HepG2 (cell line): ENCODE measurements at regions not wholly inside any gene's neighbourhood (a gene's known extent, or its start where the extent isn't known, plus 50 kb on each side); places are given as distances from the start of the nearest gene placed in this dataset.

Source experiments
- ATAC-seq: fragments of 200-7000 bp; cut with Tn5 transposase; 3 replicates; pipeline ENCODE4 v1.9.1; 2020; ENCODE audit warnings: mild to moderate bottlenecking, moderate library complexity
- BruUV-seq: library from RNA; stranded (reverse); fragments of 400-500 nt; replicated peaks from 2 replicates; lab custom pipeline; 2021; lab: Mats Ljungman, UMichigan
- CTCF ChIA-PET: fragments of 300-600 bp; formaldehyde crosslinking; extraction: SDS; loops from one replicate; lab custom pipeline; 2021; ENCODE audit warnings: low total read pairs, inconsistent platforms, low intra/inter-chr PET ratio; lab: Yijun Ruan, JAX
- POLR2A ChIA-PET: fragments of 350-600 bp; sonication (Branson Sonifier 250); formaldehyde crosslinking; loops from one replicate; lab custom pipeline; 2020; ENCODE audit warnings: antibody characterized with exemption, inconsistent platforms; lab: Yijun Ruan, JAX
- DNase-seq: peaks from one replicate; pipeline ENCODE4 v3.0.0-alpha.2; 2015; ENCODE audit warnings: low spot score
- FAIRE-seq: peaks from 3 replicates; lab custom pipeline; 2011; peaks lifted over from hg19 to GRCh38; lab: Jason Lieb, UNC
- H2AFZ ChIP-seq: one replicate; pipeline ENCODE4 v1.6.1; 2011; ENCODE audit warnings: low read length, inconsistent platforms
- H3K27ac ChIP-seq: fragments of 300-600 bp; 3 replicates; pipeline ENCODE4 v1.8.0; 2011; ENCODE audit warnings: mixed run types, mild to moderate bottlenecking, mixed read lengths, low read length, inconsistent platforms; ENCODE audit not compliant: insufficient read depth; ENCODE audit errors: extremely low read length
- H3K27me3 ChIP-seq, 2 experiments: fragments of 200-600 bp in 1 of 2; 2 replicates in 1 of 2; 3 replicates in 1 of 2; pipeline versions ENCODE4 v1.6.0 to v1.8.0; 2011; ENCODE audit warnings: low read length in 2 of 2, mild to moderate bottlenecking in 2 of 2, moderate library complexity in 2 of 2, inconsistent platforms in 1 of 2; ENCODE audit not compliant: insufficient read depth in 2 of 2, control insufficient read depth in 1 of 2
- H3K36me3 ChIP-seq, 2 experiments: fragments of 200-600 bp in 1 of 2; replicated peaks in 1 of 2; 2 replicates in 1 of 2; 3 replicates in 1 of 2; pipeline versions ENCODE4 v1.5.1 to v1.8.0; 2011; ENCODE audit warnings: low read length in 2 of 2, inconsistent platforms in 1 of 2; ENCODE audit not compliant: insufficient read depth in 2 of 2, control insufficient read depth in 1 of 2
- H3K4me1 ChIP-seq: 2 replicates; pipeline ENCODE4 v1.5.1; 2012; ENCODE audit warnings: low read length, inconsistent platforms; ENCODE audit not compliant: insufficient read depth
- H3K4me2 ChIP-seq: 2 replicates; pipeline ENCODE4 v1.6.0; 2011; ENCODE audit warnings: low read depth, low read length, inconsistent platforms
- H3K4me3 ChIP-seq, 3 experiments: fragments of 200-600 bp in 1 of 3; sonication (generic), shearing (Covaris generic) in 1 of 3; replicated peaks in 1 of 3; 2 replicates each; pipeline ENCODE4 v1.5.1; 2011 to 2016; ENCODE audit warnings: low read length in 3 of 3, inconsistent platforms in 2 of 3, low read depth in 2 of 3, mild to moderate bottlenecking in 2 of 3, control low read depth in 1 of 3, mixed read lengths in 1 of 3; ENCODE audit not compliant: insufficient read depth in 1 of 3
- H3K79me2 ChIP-seq: one replicate; pipeline ENCODE4 v1.6.1; 2011; ENCODE audit warnings: low read length, inconsistent platforms; ENCODE audit not compliant: insufficient read depth
- H3K9ac ChIP-seq: 2 replicates; pipeline ENCODE4 v1.6.0; 2011; ENCODE audit warnings: mild to moderate bottlenecking, low read depth, low read length, inconsistent platforms; ENCODE audit not compliant: insufficient read depth
- H3K9me3 ChIP-seq: 2 replicates; pipeline ENCODE4 v1.5.1; 2012; ENCODE audit warnings: mild to moderate bottlenecking, low read length
- H4K20me1 ChIP-seq: 2 replicates; pipeline ENCODE4 v1.6.0; 2011; ENCODE audit warnings: inconsistent platforms, mild to moderate bottlenecking, low read length, moderate library complexity; ENCODE audit not compliant: insufficient read depth
- ATAD3A ChIP-seq: sonication (generic); formaldehyde crosslinking; IDR thresholded peaks from 2 replicates; pipeline ENCODE4 v1.4.0; 2020; ENCODE audit warnings: missing genetic modification reagents
- CHD2 ChIP-seq: IDR thresholded peaks from 2 replicates; pipeline ENCODE4 v1.6.1; 2011; ENCODE audit warnings: low read depth, low read length, improper control_type of control experiment
- HMGA1 ChIP-seq: sonication (generic); formaldehyde crosslinking; conservative IDR thresholded peaks from 2 replicates; pipeline ENCODE4 v1.4.0; 2020; ENCODE audit warnings: missing genetic modification reagents
- IRF9 ChIP-seq: sonication (generic); formaldehyde crosslinking; IDR thresholded peaks from 2 replicates; pipeline ENCODE4 v1.8.0; 2022; ENCODE audit warnings: missing genetic modification reagents, mild to moderate bottlenecking, borderline replicate concordance
- REL ChIP-seq: sonication (generic); formaldehyde crosslinking; conservative IDR thresholded peaks from 2 replicates; pipeline ENCODE4 v1.8.0; 2022; ENCODE audit warnings: mild to moderate bottlenecking, missing genetic modification reagents, moderate library complexity
- SNAI1 ChIP-seq: sonication (generic); formaldehyde crosslinking; IDR thresholded peaks from 2 replicates; pipeline ENCODE4 v1.5.0; 2020; ENCODE audit warnings: mild to moderate bottlenecking, missing genetic modification reagents, borderline replicate concordance
- TCF12 ChIP-seq, 2 experiments: fragments of 450-650 bp in 1 of 2; sonication (generic) in 1 of 2; formaldehyde crosslinking in 1 of 2; IDR thresholded peaks; 2 replicates each; pipeline versions ENCODE4 v1.6.1 to v1.8.0; 2017 to 2022; ENCODE audit warnings: antibody characterized with exemption in 1 of 2, mild to moderate bottlenecking in 1 of 2, missing genetic modification reagents in 1 of 2, moderate library complexity in 1 of 2
- ZBTB3 ChIP-seq: sonication (generic); formaldehyde crosslinking; IDR thresholded peaks from 2 replicates; pipeline ENCODE4 v1.4.0; 2020; ENCODE audit warnings: low read depth, mild to moderate bottlenecking, moderate library complexity, missing genetic modification reagents, borderline replicate concordance
- ZBTB46 ChIP-seq: sonication (generic); formaldehyde crosslinking; IDR thresholded peaks from 2 replicates; pipeline ENCODE4 v1.4.0; 2020; ENCODE audit warnings: mild to moderate bottlenecking, missing genetic modification reagents, borderline replicate concordance
- ZNF567 ChIP-seq: sonication (generic); formaldehyde crosslinking; IDR thresholded peaks from 2 replicates; pipeline ENCODE4 v1.8.1; 2023; ENCODE audit warnings: mild to moderate bottlenecking, missing genetic modification reagents, borderline replicate concordance
- ZNF878 ChIP-seq: sonication (generic); formaldehyde crosslinking; IDR thresholded peaks from 2 replicates; pipeline ENCODE4 v1.8.1; 2023; ENCODE audit warnings: mild to moderate bottlenecking, missing genetic modification reagents, moderate library complexity
- WGBS: methylation state at CpG from one replicate; pipeline ENCODE4 v1.1.6; 2017; ENCODE audit warnings: low lambda C conversion rate; 5-methylcytosine and 5-hydroxymethylcytosine counted together
- in situ Hi-C: cut with HindIII; loops from 2 replicates; pipeline ENCODE4 v1.10.0; 2017; ENCODE audit warnings: low pct_unique_long_range_greater_than_20kb; ENCODE audit not compliant: extremely low pct_ligation_motif_present
- intact Hi-C: fragments of 100-400 bp; cut with micrococcal nuclease; formaldehyde crosslinking; loops from one replicate; pipeline ENCODE4 v1.10.0; 2022; ENCODE audit not compliant: unreplicated experiment

- no TSS peak for BruUV-seq
- ATAC-seq (no peak), DNase-seq (no peak), FAIRE-seq (no peak)
- no peaks in the 10 kb centered on the region for H3K79me2 ChIP-seq
- peaks cover 9% of the 10 kb centered on the region; the same call in 1 of the 2 replicates for H3K4me1 ChIP-seq
- no peak overlapping the region for H3K4me3 ChIP-seq
- no peak overlapping the region for H2AFZ ChIP-seq
- POLR2A ChIA-PET = no interaction called here
- 4% methylated on average over 1 of the region's 1 CpG for WGBS
- peaks cover 0 to 9% of the 10 kb centered on the region in 2 experiments; a peak in 1 of 5 replicates for H3K27me3 ChIP-seq
- H4K20me1 ChIP-seq = no peaks in the 10 kb centered on the region
- no peak overlapping the region for H3K9ac ChIP-seq
- intact Hi-C loops (no loop called here), in situ Hi-C loops (no loop called here)
- no peak overlapping the region for H3K27ac ChIP-seq
- TF ChIP-seq ZNF567 = no peak
- TF ChIP-seq ZBTB3 = no peak
- no peak for TF ChIP-seq IRF9 (CRISPR knock-in tag)
- no peak for TF ChIP-seq TCF12 (IDR thresholded peaks at IDR 0.05)
- TF ChIP-seq TCF12 (CRISPR knock-in tag; IDR thresholded peaks at IDR 0.05) = no peak
- TF ChIP-seq REL = no peak
- TF ChIP-seq ZBTB46 (CRISPR knock-in tag) = no peak
- no peak for TF ChIP-seq ATAD3A (CRISPR knock-in tag)
- TF ChIP-seq ZNF878 (CRISPR knock-in tag) = no peak
- no peak for TF ChIP-seq HMGA1
- no peak for TF ChIP-seq CHD2
- no peak for TF ChIP-seq SNAI1 (CRISPR knock-in tag)
- H3K4me2 ChIP-seq = no peak overlapping the region
- CTCF ChIA-PET = no interaction called here
- H3K36me3 ChIP-seq = no peaks in the 10 kb centered on the region
- no peaks in the 10 kb centered on the region for H3K9me3 ChIP-seq
Measured at GRCh38 chr2:64212346-64212745, 68.1 kb upstream of the PELI1 start.
